PC-3 (cell line): ENCODE measurements at regions not wholly inside any gene's neighbourhood (a gene's known extent, or its start where the extent isn't known, plus 50 kb on each side); places are given as distances from the start of the nearest gene placed in this dataset.

Experiments used
- ATAC-seq: fragments of 200-7000 bp; cut with Tn5 transposase; 2 replicates; pipeline ENCODE4 v1.9.1; 2020; ENCODE audit warnings: mild to moderate bottlenecking, moderate library complexity
- BruUV-seq: library from RNA; stranded (reverse); fragments of 400-500 nt; replicated peaks from 2 replicates; lab custom pipeline; 2021; lab: Mats Ljungman, UMichigan
- CTCF ChIA-PET: fragments of 300-600 bp; sonication (Branson Sonifier 250); formaldehyde crosslinking; loops from one replicate; lab custom pipeline; 2022; ENCODE audit warnings: antibody characterized with exemption; lab: Charles Lee
- POLR2A ChIA-PET: fragments of 300-600 bp; sonication (Branson Sonifier 250); formaldehyde crosslinking; loops from one replicate; lab custom pipeline; 2022; ENCODE audit warnings: antibody characterized with exemption; ENCODE audit not compliant: unreplicated experiment; lab: Charles Lee
- DNase-seq: peaks from one replicate; pipeline ENCODE4 v3.0.0-alpha.2; 2015
- H2AFZ ChIP-seq: fragments of 300-600 bp; sonication (generic); 2 replicates; pipeline ENCODE4 v1.6.0; 2016; ENCODE audit warnings: antibody characterized with exemption, low read length
- H3F3A ChIP-seq: fragments of 300-600 bp; sonication (generic); one replicate; pipeline ENCODE4 v1.6.0; 2017; ENCODE audit warnings: antibody characterized with exemption, low read length, control low read depth, mild to moderate bottlenecking; ENCODE audit not compliant: unreplicated experiment
- H3K27ac ChIP-seq: fragments of 300-600 bp; sonication (generic); 2 replicates; pipeline ENCODE4 v1.5.1; 2016; ENCODE audit warnings: mild to moderate bottlenecking, low read length
- H3K27me3 ChIP-seq: fragments of 300-600 bp; sonication (generic); 2 replicates; pipeline ENCODE4 v1.6.1; 2016; ENCODE audit warnings: low read length, mixed read lengths
- H3K36me3 ChIP-seq: fragments of 300-600 bp; sonication (generic); 2 replicates; pipeline ENCODE4 v1.6.1; 2016; ENCODE audit warnings: low read depth, mixed run types, low read length, mixed read lengths
- H3K4me1 ChIP-seq: fragments of 300-600 bp; sonication (generic); 2 replicates; pipeline ENCODE4 v1.5.1; 2016; ENCODE audit warnings: low read length; ENCODE audit not compliant: insufficient read depth
- H3K4me2 ChIP-seq: fragments of 300-600 bp; sonication (generic); 2 replicates; pipeline ENCODE4 v1.6.0; 2016; ENCODE audit warnings: low read length
- H3K4me3 ChIP-seq: fragments of 300-600 bp; sonication (generic); 2 replicates; pipeline ENCODE4 v1.5.1; 2016; ENCODE audit warnings: mild to moderate bottlenecking, low read length, mixed read lengths
- H3K79me2 ChIP-seq: fragments of 300-600 bp; sonication (generic); 2 replicates; pipeline ENCODE4 v1.6.1; 2017; ENCODE audit warnings: low read length, mixed read lengths
- H3K9ac ChIP-seq: fragments of 300-600 bp; sonication (generic); 2 replicates; pipeline ENCODE4 v1.6.0; 2016; ENCODE audit warnings: mild to moderate bottlenecking, low read length
- H3K9me2 ChIP-seq: fragments of 300-600 bp; sonication (generic); replicated peaks from 2 replicates; pipeline ENCODE4 v1.6.1; 2016; ENCODE audit warnings: mixed run types, low read length, mixed read lengths
- H3K9me3 ChIP-seq: fragments of 300-600 bp; sonication (generic); 2 replicates; pipeline ENCODE4 v1.6.1; 2016; ENCODE audit warnings: low read length, mixed read lengths
- H4K20me1 ChIP-seq: fragments of 300-600 bp; sonication (generic); 2 replicates; pipeline ENCODE4 v1.6.1; 2016; ENCODE audit warnings: low read length, mixed read lengths
- EZH2 ChIP-seq: fragments of 300-600 bp; sonication (generic); IDR thresholded peaks from one replicate; pipeline ENCODE4 v1.6.1; 2017; ENCODE audit warnings: antibody characterized with exemption, mild to moderate bottlenecking, low read length; ENCODE audit not compliant: unreplicated experiment
- EZH2phosphoT487 ChIP-seq: fragments of 300-600 bp; sonication (generic); IDR thresholded peaks from 2 replicates; pipeline ENCODE4 v1.6.1; 2018; ENCODE audit warnings: mild to moderate bottlenecking, antibody characterized with exemption, low read length, borderline replicate concordance
- intact Hi-C: fragments of 100-400 bp; cut with micrococcal nuclease; formaldehyde crosslinking; loops from 2 replicates; pipeline ENCODE4 v1.9.0; 2023
- TF ChIP-seq, protein P1 (sequence below): fragments of 300-600 bp; sonication (generic); conservative IDR thresholded peaks from 2 replicates; pipeline ENCODE4 v1.5.1; 2017; ENCODE audit warnings: antibody characterized with exemption, low read depth, mild to moderate bottlenecking, low read length

DNA sequence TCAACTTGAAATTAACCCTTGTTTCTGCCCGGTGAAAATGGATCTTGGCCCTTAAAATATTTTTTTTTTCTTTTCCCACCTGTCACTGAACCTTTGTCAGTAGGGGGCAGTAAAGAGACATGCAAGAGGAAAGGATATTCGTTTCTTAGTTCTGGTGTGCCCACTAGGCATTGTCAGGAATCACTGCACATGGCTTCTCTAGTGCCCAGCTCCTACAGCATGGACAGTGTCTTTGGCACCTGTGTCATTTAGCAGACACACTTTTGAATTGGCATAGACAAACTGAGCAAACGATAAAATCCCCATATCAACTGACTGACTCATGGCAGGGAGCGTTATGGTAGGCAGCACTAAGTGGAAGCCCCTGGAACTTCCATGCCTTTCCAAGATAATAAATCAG lies 1048.1 kb downstream of the BRINP3 start:
- ChIA-PET POLR2A (no interaction called here), CTCF (no interaction called here)
- no peak overlapping the region for H3K9ac ChIP-seq
- H3K36me3 ChIP-seq = no peaks in the 10 kb centered on the region
- no peaks in the 10 kb centered on the region for H3F3A ChIP-seq
- no peaks in the 10 kb centered on the region for H3K9me2 ChIP-seq
- DNase-seq (peak; percentile 71), ATAC-seq (no peak)
- TF ChIP-seq, protein P1, sequence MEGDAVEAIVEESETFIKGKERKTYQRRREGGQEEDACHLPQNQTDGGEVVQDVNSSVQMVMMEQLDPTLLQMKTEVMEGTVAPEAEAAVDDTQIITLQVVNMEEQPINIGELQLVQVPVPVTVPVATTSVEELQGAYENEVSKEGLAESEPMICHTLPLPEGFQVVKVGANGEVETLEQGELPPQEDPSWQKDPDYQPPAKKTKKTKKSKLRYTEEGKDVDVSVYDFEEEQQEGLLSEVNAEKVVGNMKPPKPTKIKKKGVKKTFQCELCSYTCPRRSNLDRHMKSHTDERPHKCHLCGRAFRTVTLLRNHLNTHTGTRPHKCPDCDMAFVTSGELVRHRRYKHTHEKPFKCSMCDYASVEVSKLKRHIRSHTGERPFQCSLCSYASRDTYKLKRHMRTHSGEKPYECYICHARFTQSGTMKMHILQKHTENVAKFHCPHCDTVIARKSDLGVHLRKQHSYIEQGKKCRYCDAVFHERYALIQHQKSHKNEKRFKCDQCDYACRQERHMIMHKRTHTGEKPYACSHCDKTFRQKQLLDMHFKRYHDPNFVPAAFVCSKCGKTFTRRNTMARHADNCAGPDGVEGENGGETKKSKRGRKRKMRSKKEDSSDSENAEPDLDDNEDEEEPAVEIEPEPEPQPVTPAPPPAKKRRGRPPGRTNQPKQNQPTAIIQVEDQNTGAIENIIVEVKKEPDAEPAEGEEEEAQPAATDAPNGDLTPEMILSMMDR = peak; percentile 69
- TF ChIP-seq EZH2 (no peak), EZH2phosphoT487 (no peak)
- H3K4me2 ChIP-seq = no peak overlapping the region
- H3K4me3 ChIP-seq = no peak overlapping the region
- no peak overlapping the region for H3K27ac ChIP-seq
- H3K79me2 ChIP-seq = no peaks in the 10 kb centered on the region
- no peak overlapping the region for H2AFZ ChIP-seq
- intact Hi-C loops = loop anchor here (2.0 to 10.0 kb wide), 4 partner anchors 178 to 1005 kb away; no protein-coding TSS in a partner anchor
- H4K20me1 ChIP-seq = no peaks in the 10 kb centered on the region
- H3K27me3 ChIP-seq = no peaks in the 10 kb centered on the region
- BruUV-seq = no TSS peak
- H3K9me3 ChIP-seq = no peaks in the 10 kb centered on the region
- H3K4me1 ChIP-seq = peaks cover 3% of the 10 kb centered on the region

DNA sequence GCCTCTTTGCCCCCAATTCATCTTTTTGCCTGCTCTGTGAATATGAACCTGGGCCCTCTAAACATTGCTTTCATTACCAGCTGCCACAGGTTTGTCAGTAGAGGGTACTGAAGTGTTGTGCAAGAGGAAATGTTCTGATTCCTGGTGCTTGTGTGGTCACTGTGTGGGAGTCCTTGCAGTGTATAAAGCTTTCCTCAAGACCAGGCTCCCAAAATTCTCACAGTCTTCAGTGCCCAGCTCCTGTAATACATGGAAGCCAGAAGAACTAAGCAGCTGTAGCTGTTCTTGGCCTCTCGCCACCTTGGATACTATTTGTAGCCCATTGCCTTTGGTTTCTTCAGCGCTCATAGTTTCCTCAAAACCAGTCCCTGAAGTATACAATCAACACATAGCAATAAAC lies 1046.2 kb downstream of the BRINP3 start:
- Histone ChIP-seq H3K9ac (no peak overlapping the region), H3K27ac (no peak overlapping the region), H3F3A (no peaks in the 10 kb centered on the region), H3K36me3 (no peaks in the 10 kb centered on the region), H3K4me1 (peaks cover 10% of the 10 kb centered on the region), H3K4me2 (no peak overlapping the region), H3K27me3 (no peaks in the 10 kb centered on the region), H3K9me3 (no peaks in the 10 kb centered on the region), H2AFZ (no peak overlapping the region), H3K9me2 (no peaks in the 10 kb centered on the region), H4K20me1 (no peaks in the 10 kb centered on the region), H3K4me3 (no peak overlapping the region), H3K79me2 (no peaks in the 10 kb centered on the region)
- peak; percentile 4 for DNase-seq
- CTCF ChIA-PET = interaction anchor here (0.6 kb wide), 1 partner anchor 321 kb away, joined by 3 read pairs; no protein-coding TSS in a partner anchor
- no peak for TF ChIP-seq EZH2
- intact Hi-C loops = loop anchor here (5.0 to 10.0 kb wide), 3 partner anchors 176 to 1003 kb away; no protein-coding TSS in a partner anchor
- no TSS peak for BruUV-seq
- no peak for ATAC-seq
- POLR2A ChIA-PET = interaction anchor here (0.6 kb wide), 1 partner anchor 246 kb away, joined by 4 read pairs; no protein-coding TSS in a partner anchor

DNA sequence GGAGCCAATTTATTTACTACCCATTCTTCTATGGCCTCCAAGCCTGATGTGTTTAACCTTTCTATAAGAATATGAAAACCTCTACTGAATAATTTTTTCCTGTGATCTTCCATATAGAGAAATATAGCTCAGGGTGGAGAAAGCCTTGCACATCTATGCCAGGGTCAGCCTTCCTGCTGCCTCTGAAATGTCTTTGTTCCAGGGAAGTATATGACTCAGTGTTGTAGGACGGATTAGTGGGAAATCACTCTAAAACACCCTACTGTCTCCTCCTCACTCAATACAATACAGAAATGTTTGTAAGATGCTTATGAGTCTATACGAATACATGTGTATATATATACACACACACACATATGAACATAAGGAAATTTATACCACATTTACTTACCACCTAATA lies 1044.9 kb downstream of the BRINP3 start:
- ChIA-PET CTCF (no interaction called here), POLR2A (no interaction called here)
- Histone ChIP-seq H3K79me2 (no peaks in the 10 kb centered on the region), H3K4me1 (peaks cover 10% of the 10 kb centered on the region), H3K4me3 (no peak overlapping the region), H3K36me3 (no peaks in the 10 kb centered on the region), H2AFZ (no peak overlapping the region), H3K4me2 (no peak overlapping the region), H3K27ac (no peak overlapping the region), H3K27me3 (no peaks in the 10 kb centered on the region), H3K9me2 (no peaks in the 10 kb centered on the region), H3F3A (no peaks in the 10 kb centered on the region), H3K9me3 (no peaks in the 10 kb centered on the region), H4K20me1 (no peaks in the 10 kb centered on the region), H3K9ac (no peak overlapping the region)
- intact Hi-C loops = loop anchor here (5.0 to 10.0 kb wide), 3 partner anchors 175 to 1002 kb away; no protein-coding TSS in a partner anchor
- DNase-seq (no peak), ATAC-seq (peak; percentile 52)
- TF ChIP-seq EZH2 (no peak), EZH2phosphoT487 (no peak)
- TF ChIP-seq, protein P1 = no peak
- no TSS peak for BruUV-seq
